OCI-LY3 (cell line): ENCODE measurements at regions not wholly inside any gene's neighbourhood (a gene's known extent, or its start where the extent isn't known, plus 50 kb on each side); places are given as distances from the start of the nearest gene placed in this dataset.

Experiments used
- CTCF ChIP-seq: fragments of 200-600, 300-600 bp; sonication (generic); IDR thresholded peaks from 2 replicates; pipeline ENCODE4 v1.5.1; 2014; ENCODE audit warnings: antibody characterized with exemption, low read length, low read depth
- EZH2phosphoT487 ChIP-seq: fragments of 200-600 bp; shearing (Covaris generic); IDR thresholded peaks from 2 replicates; pipeline ENCODE4 v1.6.1; 2018; ENCODE audit warnings: antibody characterized with exemption, mixed run types, low read depth

DNA sequence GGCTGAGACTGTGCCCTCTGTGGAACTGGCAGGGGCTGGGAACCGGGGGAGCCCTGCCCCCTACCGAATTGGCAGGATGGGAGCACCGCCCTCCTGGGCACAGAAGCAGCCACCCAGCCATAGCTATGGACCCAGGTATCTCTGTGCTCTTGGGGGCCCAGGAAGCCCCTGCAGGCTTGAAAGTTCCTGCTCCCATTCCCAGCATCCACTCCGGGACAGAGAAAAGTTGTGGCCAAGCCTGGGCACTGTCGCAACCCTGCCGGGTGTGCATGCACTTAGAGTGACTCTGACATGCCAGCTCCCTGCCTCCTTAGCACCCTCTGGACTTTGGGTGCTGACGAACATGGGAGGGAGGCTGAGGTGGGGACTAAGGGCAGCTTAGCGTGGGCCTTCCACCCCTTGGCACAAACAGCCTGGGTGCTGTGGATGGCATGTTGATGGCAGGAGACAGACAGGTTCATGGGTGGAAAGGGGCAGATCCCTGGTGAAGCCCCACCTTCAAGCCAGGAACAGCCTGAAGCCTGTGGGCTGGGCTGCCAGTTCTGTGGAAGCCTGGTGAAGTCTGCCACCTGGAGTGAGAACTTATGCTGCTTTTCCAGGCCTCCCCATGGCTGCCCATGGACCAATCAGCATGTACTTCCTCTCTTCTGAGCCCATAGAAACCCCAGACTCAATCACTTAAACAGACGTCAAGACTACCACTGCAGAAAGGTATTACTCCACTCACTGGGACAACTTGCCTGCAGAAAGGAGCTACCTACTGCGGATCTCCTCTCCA lies 279.0 kb downstream of the ATXN7L3B start:
- TF ChIP-seq CTCF: no peak
- no peak for TF ChIP-seq EZH2phosphoT487
